K562 (cell line): ENCODE measurements at regions not wholly inside any gene's neighbourhood (a gene's known extent, or its start where the extent isn't known, plus 50 kb on each side); places are given as distances from the start of the nearest gene placed in this dataset.

Source experiments
- CTBP1 ChIP-seq: fragments of 450-650 bp; IDR thresholded peaks from 2 replicates; pipeline ENCODE4 v1.6.1; 2016; ENCODE audit warnings: borderline replicate concordance
- FOSL1 ChIP-seq: fragments of 200-800 bp; sonication (Bioruptor generic); conservative IDR thresholded peaks from 2 replicates; pipeline ENCODE4 v1.6.1; 2016; ENCODE audit warnings: missing genetic modification characterization, missing compliant biosample characterization
- FOXM1 ChIP-seq, 2 experiments: fragments of 450-650 bp in 1 of 2; sonication (generic) in 1 of 2; formaldehyde crosslinking in 1 of 2; IDR thresholded peaks; 2 replicates each; pipeline versions ENCODE4 v1.6.1 to v1.9.0; 2017 to 2022; ENCODE audit warnings: low read depth in 2 of 2, mild to moderate bottlenecking in 2 of 2, missing genetic modification reagents in 1 of 2, moderate library complexity in 1 of 2
- MCM7 ChIP-seq, 2 experiments: fragments of 450-650 bp; IDR thresholded peaks; 2 replicates each; pipeline ENCODE4 v1.6.1; 2016 to 2018
- NCOR1 ChIP-seq: fragments of 450-650 bp; IDR thresholded peaks from 2 replicates; pipeline ENCODE4 v1.6.1; 2016; ENCODE audit warnings: mild to moderate bottlenecking, moderate library complexity
- PTBP1 ChIP-seq: fragments of 200-400 bp; formaldehyde crosslinking; IDR thresholded peaks from 2 replicates; pipeline ENCODE4 v1.6.1; 2017; ENCODE audit warnings: low read depth, low read length
- RHOXF2B ChIP-seq: fragments of 250-450 bp; sonication (Bioruptor Pico); conservative IDR thresholded peaks from 2 replicates; pipeline ENCODE4 v1.5.1; 2021
- SRSF1 ChIP-seq: fragments of 200-400 bp; formaldehyde crosslinking; IDR thresholded peaks from 2 replicates; pipeline ENCODE4 v1.6.1; 2017; ENCODE audit warnings: mild to moderate bottlenecking, low read depth, low read length, moderate library complexity
- TCF3 ChIP-seq: sonication (generic); formaldehyde crosslinking; IDR thresholded peaks from 2 replicates; pipeline ENCODE4 v1.4.0; 2020; ENCODE audit warnings: mild to moderate bottlenecking, missing genetic modification reagents
- ZC3H4 ChIP-seq: sonication (generic); formaldehyde crosslinking; IDR thresholded peaks from 2 replicates; pipeline ENCODE4 v1.9.0; 2021; ENCODE audit warnings: missing genetic modification reagents, borderline replicate concordance
- ZNF274 ChIP-seq: IDR thresholded peaks from 2 replicates; pipeline ENCODE4 v1.6.1; 2011; ENCODE audit warnings: low read depth, mild to moderate bottlenecking, low read length, moderate library complexity, borderline replicate concordance
- TF ChIP-seq, protein P1 (sequence below), 2 experiments: IDR thresholded peaks; 2 replicates each; pipeline ENCODE4 v1.6.1; 2012; ENCODE audit warnings: improper control_type of control experiment in 2 of 2, low read depth in 2 of 2, low read length in 2 of 2, borderline replicate concordance in 1 of 2
- TF ChIP-seq, protein P2 (sequence below): fragments of 450-650 bp; formaldehyde crosslinking; IDR thresholded peaks from 2 replicates; pipeline ENCODE4 v1.4.0; 2022; ENCODE audit warnings: missing genetic modification characterization
- TF ChIP-seq, protein P3 (sequence below): IDR thresholded peaks from 2 replicates; pipeline ENCODE4 v1.6.1; 2016; ENCODE audit warnings: missing genetic modification characterization, missing compliant biosample characterization
- TF ChIP-seq, protein P4 (sequence below): fragments of 450-650 bp; IDR thresholded peaks from 2 replicates; pipeline ENCODE4 v1.6.1; 2017; ENCODE audit warnings: antibody characterized with exemption, mild to moderate bottlenecking
- TF ChIP-seq, protein P5 (sequence below): IDR thresholded peaks from 2 replicates; pipeline ENCODE4 v1.6.1; 2014; ENCODE audit warnings: antibody characterized with exemption
- TF ChIP-seq, protein P6 (sequence below): fragments of 450-650 bp; IDR thresholded peaks from 2 replicates; pipeline ENCODE4 v1.6.1; 2016; ENCODE audit warnings: low read depth, mild to moderate bottlenecking, moderate library complexity

DNA sequence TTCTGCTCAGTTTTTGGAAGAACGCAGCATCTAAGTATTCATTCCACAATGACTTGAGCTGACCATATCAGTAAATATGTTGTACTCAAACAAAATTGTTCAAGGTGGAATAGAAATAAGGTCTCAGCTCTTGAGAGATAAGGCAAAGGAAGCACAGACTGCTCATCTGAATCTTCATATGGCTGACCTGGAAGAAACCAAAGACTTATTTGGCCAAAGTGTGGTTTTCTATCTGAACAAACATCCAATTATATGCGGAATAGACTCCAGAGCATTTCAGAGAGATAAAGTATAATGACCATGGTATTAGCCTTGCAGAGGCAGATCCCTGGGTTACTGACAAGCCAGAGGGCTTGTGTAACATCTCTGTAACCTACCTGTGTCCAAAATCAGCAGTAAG is 308.7 kb downstream of the CD83 start (continued):
- TF ChIP-seq, protein P1, sequence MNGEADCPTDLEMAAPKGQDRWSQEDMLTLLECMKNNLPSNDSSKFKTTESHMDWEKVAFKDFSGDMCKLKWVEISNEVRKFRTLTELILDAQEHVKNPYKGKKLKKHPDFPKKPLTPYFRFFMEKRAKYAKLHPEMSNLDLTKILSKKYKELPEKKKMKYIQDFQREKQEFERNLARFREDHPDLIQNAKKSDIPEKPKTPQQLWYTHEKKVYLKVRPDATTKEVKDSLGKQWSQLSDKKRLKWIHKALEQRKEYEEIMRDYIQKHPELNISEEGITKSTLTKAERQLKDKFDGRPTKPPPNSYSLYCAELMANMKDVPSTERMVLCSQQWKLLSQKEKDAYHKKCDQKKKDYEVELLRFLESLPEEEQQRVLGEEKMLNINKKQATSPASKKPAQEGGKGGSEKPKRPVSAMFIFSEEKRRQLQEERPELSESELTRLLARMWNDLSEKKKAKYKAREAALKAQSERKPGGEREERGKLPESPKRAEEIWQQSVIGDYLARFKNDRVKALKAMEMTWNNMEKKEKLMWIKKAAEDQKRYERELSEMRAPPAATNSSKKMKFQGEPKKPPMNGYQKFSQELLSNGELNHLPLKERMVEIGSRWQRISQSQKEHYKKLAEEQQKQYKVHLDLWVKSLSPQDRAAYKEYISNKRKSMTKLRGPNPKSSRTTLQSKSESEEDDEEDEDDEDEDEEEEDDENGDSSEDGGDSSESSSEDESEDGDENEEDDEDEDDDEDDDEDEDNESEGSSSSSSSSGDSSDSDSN (IDR thresholded peaks at IDR 0.05; ENCODE audit: borderline replicate concordance in 1 of 2, low read depth in 2 of 2, low read length in 2 of 2) = no peak
- TF ChIP-seq MCM7 (IDR thresholded peaks at IDR 0.05) = no peak
- TF ChIP-seq TCF3 (CRISPR knock-in tag) = peak; percentile 57
- no peak for TF ChIP-seq ZC3H4 (CRISPR knock-in tag)
- TF ChIP-seq, protein P2, sequence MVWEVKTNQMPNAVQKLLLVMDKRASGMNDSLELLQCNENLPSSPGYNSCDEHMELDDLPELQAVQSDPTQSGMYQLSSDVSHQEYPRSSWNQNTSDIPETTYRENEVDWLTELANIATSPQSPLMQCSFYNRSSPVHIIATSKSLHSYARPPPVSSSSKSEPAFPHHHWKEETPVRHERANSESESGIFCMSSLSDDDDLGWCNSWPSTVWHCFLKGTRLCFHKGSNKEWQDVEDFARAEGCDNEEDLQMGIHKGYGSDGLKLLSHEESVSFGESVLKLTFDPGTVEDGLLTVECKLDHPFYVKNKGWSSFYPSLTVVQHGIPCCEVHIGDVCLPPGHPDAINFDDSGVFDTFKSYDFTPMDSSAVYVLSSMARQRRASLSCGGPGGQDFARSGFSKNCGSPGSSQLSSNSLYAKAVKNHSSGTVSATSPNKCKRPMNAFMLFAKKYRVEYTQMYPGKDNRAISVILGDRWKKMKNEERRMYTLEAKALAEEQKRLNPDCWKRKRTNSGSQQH = no peak
- TF ChIP-seq FOSL1 (tag) = no peak
- TF ChIP-seq, protein P3, sequence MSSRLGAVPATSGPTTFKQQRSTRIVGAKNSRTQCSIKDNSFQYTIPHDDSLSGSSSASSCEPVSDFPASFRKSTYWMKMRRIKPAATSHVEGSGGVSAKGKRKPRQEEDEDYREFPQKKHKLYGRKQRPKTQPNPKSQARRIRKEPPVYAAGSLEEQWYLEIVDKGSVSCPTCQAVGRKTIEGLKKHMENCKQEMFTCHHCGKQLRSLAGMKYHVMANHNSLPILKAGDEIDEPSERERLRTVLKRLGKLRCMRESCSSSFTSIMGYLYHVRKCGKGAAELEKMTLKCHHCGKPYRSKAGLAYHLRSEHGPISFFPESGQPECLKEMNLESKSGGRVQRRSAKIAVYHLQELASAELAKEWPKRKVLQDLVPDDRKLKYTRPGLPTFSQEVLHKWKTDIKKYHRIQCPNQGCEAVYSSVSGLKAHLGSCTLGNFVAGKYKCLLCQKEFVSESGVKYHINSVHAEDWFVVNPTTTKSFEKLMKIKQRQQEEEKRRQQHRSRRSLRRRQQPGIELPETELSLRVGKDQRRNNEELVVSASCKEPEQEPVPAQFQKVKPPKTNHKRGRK (tag) = no peak
- TF ChIP-seq, protein P4, sequence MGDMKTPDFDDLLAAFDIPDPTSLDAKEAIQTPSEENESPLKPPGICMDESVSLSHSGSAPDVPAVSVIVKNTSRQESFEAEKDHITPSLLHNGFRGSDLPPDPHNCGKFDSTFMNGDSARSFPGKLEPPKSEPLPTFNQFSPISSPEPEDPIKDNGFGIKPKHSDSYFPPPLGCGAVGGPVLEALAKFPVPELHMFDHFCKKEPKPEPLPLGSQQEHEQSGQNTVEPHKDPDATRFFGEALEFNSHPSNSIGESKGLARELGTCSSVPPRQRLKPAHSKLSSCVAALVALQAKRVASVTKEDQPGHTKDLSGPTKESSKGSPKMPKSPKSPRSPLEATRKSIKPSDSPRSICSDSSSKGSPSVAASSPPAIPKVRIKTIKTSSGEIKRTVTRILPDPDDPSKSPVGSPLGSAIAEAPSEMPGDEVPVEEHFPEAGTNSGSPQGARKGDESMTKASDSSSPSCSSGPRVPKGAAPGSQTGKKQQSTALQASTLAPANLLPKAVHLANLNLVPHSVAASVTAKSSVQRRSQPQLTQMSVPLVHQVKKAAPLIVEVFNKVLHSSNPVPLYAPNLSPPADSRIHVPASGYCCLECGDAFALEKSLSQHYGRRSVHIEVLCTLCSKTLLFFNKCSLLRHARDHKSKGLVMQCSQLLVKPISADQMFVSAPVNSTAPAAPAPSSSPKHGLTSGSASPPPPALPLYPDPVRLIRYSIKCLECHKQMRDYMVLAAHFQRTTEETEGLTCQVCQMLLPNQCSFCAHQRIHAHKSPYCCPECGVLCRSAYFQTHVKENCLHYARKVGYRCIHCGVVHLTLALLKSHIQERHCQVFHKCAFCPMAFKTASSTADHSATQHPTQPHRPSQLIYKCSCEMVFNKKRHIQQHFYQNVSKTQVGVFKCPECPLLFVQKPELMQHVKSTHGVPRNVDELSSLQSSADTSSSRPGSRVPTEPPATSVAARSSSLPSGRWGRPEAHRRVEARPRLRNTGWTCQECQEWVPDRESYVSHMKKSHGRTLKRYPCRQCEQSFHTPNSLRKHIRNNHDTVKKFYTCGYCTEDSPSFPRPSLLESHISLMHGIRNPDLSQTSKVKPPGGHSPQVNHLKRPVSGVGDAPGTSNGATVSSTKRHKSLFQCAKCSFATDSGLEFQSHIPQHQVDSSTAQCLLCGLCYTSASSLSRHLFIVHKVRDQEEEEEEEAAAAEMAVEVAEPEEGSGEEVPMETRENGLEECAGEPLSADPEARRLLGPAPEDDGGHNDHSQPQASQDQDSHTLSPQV = no peak
- TF ChIP-seq RHOXF2B (CRISPR knock-in tag) = no peak
- no peak for TF ChIP-seq SRSF1
- TF ChIP-seq ZNF274 = no peak
- no peak for TF ChIP-seq PTBP1
- TF ChIP-seq CTBP1 = peak; percentile 10; the same call in 1 of the 2 replicates
- TF ChIP-seq, protein P5, sequence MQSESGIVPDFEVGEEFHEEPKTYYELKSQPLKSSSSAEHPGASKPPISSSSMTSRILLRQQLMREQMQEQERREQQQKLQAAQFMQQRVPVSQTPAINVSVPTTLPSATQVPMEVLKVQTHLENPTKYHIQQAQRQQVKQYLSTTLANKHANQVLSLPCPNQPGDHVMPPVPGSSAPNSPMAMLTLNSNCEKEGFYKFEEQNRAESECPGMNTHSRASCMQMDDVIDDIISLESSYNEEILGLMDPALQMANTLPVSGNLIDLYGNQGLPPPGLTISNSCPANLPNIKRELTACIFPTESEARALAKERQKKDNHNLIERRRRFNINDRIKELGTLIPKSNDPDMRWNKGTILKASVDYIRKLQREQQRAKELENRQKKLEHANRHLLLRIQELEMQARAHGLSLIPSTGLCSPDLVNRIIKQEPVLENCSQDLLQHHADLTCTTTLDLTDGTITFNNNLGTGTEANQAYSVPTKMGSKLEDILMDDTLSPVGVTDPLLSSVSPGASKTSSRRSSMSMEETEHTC = no peak
- TF ChIP-seq, protein P6, sequence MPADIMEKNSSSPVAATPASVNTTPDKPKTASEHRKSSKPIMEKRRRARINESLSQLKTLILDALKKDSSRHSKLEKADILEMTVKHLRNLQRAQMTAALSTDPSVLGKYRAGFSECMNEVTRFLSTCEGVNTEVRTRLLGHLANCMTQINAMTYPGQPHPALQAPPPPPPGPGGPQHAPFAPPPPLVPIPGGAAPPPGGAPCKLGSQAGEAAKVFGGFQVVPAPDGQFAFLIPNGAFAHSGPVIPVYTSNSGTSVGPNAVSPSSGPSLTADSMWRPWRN = no peak
- no peak for TF ChIP-seq FOXM1 (IDR thresholded peaks at IDR 0.05; ENCODE audit: low read depth)
- no peak for TF ChIP-seq FOXM1 (CRISPR knock-in tag; IDR thresholded peaks at IDR 0.05; ENCODE audit: low read depth)
- TF ChIP-seq NCOR1 = 0 out of 2 replicates have a peak, but pooled peaks have one; percentile 16
